OCI-LY1 (cell line): ENCODE measurements at regions not wholly inside any gene's neighbourhood (a gene's known extent, or its start where the extent isn't known, plus 50 kb on each side); places are given as distances from the start of the nearest gene placed in this dataset.

ENCODE experiments used
- CTCF ChIP-seq: fragments of 200-600 bp; sonication (generic), shearing (Covaris generic); IDR thresholded peaks from 2 replicates; pipeline ENCODE4 v1.5.1; 2017; ENCODE audit warnings: mild to moderate bottlenecking, antibody characterized with exemption, low read length, moderate library complexity, mixed read lengths
- EZH2 ChIP-seq: fragments of 200-600 bp; sonication (generic), shearing (Covaris generic); IDR thresholded peaks from 2 replicates; pipeline ENCODE4 v1.8.0; 2017; ENCODE audit warnings: borderline replicate concordance, mixed run types, mild to moderate bottlenecking, antibody characterized with exemption, low read length, moderate library complexity, mixed read lengths

- peak; percentile 99 for TF ChIP-seq CTCF
- TF ChIP-seq EZH2: no peak
These were observed 350.0 kb upstream of the ARGLU1 start for GRCh38 chr13:106917673-106918556.
